HG02973 (cell line): ENCODE measurements at regions not wholly inside any gene's neighbourhood (a gene's known extent, or its start where the extent isn't known, plus 50 kb on each side); places are given as distances from the start of the nearest gene placed in this dataset.
A peak's percentile ranks its signal among the peaks of the same experiment; 100 is the strongest.

Experiments used
- ATAC-seq: cut with Tn5 transposase; IDR thresholded peaks from one replicate; pipeline ENCODE4 v1.9.1; 2021; ENCODE audit warnings: moderate library complexity; ENCODE audit not compliant: unreplicated experiment

DNA sequence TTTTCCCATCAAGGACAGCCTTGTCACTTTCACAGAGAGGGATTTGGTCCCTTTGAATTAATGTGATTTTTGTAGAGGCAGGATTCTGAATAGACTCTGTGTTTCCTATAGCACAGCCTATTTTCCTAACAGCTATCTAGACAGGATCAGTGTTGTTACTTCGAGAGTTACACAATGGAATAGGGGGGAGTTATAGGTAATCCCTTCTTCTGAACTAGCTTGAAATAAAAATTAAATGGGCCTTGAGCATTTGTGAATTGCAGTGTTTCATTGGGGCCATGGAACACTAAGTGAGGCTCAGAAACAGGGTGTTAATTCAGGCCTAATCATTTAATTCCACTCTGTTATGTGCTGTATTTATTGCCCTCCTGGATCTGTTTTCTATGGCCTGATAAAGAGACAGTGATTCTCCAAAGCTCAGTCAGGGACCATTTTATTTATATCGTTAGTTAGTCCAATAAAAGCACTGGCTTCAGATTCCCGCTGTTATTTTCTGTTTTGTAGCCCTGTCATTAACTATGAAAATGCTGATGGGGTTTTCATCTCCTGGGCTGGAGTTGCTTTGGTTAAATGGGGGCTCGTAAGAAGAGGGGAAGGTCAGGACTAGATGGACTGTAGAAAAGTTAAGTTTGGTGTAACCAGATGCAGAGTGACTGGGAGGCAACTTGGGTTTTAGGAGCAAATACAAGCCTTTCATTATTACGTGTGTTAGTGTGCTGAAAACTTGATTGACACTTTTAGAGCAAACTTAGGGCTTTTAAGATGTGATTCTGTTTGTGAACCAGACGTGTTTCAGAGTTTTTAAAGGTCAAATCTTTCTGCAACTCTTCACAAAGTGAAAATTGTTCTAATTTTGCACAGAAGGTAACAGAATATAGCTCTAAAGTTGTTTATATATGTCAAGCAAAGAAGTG lies 461.0 kb upstream of the HNRNPA3 start:
- ATAC-seq: no peak

DNA sequence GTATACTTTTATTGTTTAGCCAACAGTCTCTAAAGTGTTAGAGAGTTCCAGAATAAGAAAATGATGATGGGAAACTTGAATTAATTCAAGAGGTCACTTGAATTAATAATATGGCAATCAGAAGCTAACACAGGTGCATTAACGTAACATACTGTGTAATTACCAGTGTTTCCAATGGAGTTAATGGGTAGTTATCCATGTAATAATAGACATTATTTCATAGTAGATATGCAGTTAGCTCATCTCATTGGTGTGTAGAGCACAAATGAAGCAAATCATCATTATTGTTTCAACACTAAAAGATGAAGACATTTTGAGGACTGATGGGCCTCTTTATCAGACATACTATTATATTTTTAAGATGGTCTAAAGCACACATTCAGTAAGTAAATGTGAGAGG lies 460.3 kb upstream of the HNRNPA3 start:
- ATAC-seq: no peak

DNA sequence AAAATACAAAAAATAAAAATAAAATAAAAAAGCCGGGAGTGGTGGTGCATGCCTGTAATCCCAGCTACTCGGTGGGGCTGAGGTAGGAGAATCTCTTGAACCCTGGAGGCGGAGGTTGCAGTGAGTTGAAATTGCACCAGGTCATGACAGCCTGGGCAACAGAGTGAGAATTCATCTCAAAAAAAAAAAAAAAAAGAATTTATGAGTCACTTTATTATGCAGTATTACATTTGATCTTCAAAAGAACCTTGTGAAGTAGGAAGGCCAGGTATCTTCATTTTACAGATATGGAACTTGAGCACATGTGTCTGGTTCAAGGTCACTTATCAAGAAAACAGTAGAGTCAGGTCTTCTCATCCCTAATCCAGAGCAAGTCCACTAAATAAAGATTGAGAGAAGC lies 459.4 kb upstream of the HNRNPA3 start:
- no peak for ATAC-seq

DNA sequence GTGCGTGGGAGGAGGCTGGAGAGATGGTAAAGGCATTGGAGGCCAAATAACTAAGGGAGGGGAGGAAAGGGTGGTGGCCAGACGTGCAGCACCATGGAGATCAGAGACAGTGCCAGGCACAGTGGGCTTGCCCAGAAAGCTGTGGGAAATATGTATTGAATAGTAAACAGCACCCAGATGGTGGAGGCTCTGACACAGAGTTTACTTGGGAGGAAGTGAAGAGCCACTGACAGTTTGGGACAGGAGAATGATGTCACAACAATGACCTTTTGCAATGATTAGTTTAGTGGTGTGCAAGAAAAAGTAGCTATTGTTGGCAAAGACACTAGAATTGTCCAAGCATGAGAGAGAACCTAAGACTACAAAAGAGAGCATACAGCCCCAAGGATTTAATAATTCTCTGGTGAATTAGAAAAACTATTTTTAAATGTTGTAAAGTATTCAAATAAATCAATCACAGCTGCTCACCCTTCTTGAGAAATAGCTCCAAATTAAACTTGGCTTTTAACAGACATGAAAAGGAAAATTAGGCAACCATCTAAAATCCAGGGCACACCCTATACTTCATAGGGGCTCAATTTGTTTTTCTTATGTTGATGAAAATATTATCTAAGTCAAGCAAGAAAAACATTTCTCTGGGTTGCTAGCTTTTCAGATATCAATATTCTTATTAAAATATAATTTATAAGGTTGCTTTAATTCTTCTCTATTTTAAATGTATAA lies 458.7 kb upstream of the HNRNPA3 start:
- ATAC-seq: no peak

DNA sequence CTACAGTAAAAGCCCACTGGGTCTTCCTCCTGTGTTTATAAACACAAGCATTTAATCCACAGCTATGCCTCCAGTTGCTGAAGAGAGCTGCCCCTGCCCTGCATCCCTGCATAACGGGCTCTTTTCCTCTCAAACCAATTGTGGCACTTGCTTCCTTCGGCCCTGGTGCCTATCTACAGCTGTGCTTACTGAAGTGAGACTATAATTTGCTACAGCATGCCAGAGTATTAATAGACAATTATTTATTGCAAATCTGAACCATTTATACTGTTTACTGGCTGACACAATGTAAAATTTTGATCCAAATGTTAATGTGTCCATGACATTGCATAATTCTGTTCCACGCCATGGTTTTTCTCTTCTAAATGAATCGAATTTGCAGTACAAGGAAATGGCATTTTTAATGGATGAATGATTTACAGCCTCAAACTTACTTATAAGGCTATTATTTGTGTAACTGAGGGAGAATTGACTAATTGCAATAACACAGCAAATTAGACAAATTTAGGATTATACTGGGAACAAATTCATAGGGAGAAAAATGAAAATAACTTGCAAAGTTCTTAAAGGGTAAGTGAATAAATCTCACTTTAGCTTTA lies 457.0 kb upstream of the HNRNPA3 start:
- ATAC-seq: no peak

DNA sequence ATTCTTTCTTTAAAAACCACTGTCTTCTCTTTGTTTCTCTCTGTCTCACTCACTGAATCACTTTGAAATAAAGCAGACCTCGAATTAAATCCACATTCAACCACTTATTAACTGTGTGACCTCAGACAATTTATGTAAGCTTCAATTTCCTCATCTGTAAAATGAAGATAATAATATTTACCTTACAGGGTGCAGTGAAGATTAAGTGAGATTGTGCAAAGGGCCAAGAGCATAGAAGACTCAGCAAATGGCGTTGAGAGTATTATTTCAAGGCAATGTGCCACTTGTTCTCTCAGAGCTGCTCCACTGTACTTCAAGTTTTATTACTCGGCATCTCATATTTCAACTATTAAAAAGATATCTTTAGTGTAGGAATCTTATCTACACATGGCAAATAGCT lies 454.2 kb upstream of the HNRNPA3 start:
- no peak for ATAC-seq

DNA sequence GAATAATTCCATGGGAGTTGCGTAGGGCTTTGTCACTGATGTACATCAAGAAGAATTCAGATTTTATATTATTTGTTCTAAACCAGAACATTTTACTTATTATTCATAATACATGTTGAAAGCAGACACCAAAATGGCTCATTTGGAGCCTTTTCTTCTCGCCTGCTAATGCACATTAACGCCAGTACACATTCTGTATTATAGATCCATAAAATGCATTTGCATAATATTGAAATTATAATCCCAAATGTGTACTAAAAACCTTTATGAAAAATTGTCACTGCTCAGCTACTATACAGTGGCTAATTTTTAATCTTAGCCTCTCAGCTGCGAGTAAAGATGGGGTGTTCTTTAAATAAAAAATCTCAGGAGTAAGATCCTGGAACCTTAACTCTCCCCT lies 452.2 kb upstream of the HNRNPA3 start:
- ATAC-seq: no peak

DNA sequence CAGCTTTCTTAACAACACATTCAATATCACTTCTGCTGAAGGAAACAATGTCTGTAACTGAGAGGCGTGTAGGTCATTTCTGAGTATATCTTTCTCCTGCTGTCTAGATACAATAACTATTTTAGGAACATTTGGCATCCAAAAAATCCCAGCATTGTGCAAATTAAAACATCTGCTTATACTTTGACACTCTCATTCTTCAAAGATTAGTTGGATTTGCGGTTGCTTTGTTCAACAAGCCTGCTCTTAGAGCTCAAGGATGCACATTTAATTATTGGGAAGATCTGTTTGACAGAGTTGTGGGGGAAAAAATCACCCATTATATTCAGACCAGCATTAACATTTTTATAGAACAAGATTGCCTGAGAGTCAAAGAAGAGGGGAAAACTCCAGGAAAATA lies 449.5 kb upstream of the HNRNPA3 start:
- no peak for ATAC-seq

DNA sequence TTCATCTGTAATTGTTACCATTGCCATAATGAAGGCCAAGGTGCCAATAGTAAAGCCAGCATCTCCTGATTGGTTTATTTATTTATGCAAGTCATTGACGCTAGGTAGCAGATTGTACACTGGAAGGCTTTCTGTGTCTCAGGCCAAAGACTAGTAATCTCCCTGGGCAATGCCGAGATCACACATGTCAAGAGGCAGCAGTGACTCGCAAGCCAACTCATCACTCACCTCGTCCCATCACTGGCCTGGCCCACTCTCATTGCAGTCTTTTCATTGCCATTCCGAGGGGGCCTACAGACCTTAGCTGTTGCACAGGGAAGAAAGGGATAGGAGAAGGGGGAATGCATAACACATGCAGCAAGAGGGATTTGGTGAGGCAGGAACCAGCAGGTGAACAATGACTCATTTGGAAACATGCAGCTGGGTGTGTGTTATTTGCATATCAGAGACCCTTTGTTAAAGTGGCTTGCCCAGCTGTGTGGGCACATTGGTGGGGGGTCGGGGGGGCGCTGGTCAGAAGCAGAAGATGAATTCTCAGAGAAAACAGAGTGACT lies 448.7 kb upstream of the HNRNPA3 start:
- peak; percentile 58 for ATAC-seq

DNA sequence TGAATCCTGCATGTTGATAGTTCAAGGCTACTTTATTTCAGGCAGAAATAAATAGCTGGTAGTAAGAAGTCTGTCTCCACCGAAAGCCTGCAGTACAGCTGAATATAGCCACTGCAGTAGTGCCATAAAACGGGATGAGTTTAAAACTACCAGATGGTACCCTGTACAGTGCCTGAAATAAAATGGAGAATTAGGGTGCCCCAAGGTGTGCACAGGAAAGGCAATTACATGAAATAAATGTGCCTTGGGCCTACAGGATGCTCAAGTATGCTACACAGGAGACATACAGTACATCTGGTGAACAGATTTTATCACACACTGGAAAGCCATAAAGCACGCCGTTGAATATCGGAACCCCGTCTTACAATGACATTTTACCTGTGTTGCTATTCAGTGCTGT lies 447.7 kb upstream of the HNRNPA3 start:
- ATAC-seq: no peak

DNA sequence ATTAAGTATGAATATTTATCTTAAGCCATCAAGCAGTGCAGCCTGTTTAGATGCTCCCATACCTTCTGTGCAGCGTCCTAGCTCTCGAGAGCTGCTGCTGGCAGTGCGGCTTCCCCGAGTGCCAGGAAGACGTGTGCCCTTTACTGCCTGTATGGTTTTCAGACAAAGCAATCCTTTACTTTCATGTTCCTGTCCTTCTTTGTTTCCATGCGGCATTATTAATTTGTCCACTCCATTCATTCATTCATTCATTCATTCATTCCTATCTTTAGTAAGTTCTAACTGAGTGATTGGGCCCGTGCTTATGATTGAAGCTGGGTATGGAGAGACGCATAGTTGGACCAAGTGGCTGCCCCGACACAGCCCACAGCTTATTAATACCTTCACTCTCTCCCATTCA lies 446.6 kb upstream of the HNRNPA3 start:
- no peak for ATAC-seq

DNA sequence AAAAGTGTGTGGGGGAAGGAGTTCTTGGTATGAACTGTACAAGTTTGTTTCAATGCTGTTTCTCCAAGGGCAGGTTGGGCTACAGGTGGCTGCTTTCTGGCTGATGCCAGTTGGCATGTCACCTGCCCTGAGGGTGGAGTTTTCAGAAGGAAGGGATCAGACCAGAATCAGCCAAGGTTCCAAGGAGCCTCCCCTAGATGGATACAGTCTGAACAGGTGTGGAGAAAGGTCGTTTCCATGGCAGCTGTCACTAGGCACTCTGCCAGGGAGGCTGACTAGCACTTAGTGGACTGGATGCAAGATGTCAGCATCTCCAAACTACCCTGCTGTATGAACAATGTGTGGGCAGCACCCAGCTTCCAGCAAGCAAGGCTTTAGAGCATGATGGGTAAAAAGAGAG lies 444.4 kb upstream of the HNRNPA3 start:
- no peak for ATAC-seq

DNA sequence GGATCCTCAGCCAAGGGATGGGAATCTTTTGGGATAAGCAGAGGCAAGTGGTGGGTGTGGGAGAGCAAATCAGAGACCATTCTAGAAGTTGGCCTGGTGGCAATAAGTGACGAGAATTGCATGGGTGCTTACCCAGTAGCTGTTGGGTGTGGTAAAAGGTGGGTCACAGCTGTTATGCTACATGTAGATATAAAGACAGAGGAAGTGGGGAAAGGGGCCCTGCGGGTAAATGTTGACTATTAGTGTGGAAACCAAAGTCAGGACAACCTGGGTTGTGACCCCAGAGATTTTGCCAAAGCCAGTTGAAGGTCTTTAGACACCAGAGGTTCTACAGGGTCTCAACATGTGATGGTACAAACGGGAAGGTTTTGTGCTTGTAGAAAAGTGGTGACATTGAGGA lies 443.6 kb upstream of the HNRNPA3 start:
- no peak for ATAC-seq

DNA sequence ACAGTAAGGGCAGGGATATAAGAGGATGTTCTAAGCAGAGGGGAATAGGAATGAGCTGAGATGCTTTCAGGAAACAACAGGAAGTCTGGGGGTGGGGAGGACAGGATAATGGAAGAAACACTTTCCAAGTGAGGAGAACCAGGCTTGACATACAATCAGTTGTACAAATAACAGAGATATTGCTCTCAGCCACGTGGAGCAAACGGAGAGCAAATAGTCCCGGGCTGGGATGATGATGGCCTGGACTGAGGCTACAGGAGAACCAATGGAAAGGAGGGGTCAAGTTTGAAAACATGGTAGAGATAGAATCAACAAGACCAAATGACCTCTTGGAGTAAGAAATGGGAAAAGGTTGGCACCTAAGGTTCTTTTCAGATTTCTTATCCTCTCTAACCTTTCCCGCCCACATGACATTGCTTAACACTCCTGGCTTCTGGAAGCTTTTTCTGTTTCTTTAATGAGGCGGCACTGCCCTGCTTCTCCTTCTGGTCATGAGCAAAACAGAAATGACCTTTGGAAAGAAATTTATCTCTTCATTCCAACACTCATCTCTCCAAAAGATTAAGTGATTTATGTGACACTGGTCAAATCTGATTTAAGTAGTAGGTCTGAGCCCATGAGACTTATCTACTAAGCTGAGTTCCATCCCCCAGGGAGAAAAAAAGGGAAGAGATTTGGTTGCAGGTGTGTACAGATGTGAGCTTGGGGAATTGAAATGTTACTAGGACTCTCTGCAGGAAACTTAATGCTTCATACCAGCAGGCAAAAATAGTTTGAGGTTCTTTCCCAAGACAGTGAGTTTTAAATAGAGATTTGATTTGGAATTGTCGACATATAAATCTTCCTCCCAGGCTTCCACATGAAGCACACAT lies 442.9 kb upstream of the HNRNPA3 start:
- ATAC-seq: no peak

DNA sequence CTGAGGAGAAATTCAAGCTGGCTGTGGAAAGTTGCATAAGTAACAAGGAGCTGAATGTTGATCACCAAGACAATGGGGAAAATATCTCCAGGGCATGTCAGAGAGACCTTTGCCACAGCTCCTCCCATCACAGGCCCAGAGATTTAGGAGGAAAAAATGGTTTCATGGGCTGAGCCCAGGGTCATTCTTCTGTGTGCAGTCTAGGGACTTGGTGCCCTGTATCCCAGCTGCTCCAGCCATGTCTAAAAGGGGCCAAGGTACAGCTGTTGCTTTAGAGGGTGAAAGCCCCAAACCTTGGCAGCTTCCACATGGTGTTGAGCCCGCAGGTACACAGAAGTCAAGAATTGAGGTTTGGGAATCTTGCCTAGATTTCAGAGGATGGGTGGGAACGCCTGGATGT lies 439.8 kb upstream of the HNRNPA3 start:
- ATAC-seq: no peak

DNA sequence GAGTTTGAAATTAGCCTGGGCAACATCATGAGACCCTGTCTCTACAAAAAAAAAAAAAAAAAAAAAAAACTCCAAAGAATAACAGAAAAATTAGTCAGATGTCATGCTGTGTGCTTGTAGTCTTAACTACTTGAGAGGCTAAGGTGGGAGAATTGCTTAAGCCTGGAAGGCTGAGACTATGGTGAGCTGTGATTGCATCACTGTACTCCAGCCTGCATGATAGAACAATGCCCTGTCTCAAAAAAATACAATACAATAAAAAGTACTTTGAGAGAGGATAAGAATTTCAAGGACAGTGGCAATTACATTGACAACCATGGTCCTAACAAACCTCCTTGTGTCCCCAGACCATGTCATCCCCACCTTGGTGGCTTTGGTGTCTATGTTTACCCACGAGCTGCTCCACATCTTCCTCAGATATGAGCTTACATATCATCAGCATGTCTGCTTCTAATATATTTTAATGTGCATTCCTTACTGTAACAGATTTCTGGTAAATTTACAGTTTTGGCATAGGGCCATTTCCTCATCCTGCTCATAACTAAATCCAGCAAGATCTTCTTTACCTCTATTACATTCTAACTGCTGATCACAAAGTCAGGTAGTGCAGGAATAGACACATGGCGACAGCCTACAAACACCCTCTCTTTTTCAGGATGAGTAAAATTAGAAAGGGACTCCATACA lies 437.7 kb upstream of the HNRNPA3 start:
- no peak for ATAC-seq

DNA sequence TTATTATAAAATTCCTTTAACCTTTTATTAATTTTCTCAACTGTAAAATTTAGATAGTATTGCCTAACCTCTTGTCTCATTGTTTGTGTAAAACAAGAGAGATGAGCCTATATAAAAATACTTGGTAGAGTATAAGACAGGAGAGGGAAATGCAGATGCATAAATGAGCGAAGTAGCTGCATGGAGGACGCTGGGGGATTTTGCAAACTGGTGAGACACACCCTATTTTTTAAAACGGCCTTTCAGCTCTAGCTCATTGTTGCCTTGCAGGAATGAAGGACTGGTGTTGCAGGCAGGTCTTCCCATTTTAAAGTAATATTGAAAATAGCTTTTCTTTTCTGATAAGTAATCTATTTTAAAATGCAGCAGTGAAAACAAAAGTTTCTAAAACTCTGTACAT lies 435.3 kb upstream of the HNRNPA3 start:
- no peak for ATAC-seq

DNA sequence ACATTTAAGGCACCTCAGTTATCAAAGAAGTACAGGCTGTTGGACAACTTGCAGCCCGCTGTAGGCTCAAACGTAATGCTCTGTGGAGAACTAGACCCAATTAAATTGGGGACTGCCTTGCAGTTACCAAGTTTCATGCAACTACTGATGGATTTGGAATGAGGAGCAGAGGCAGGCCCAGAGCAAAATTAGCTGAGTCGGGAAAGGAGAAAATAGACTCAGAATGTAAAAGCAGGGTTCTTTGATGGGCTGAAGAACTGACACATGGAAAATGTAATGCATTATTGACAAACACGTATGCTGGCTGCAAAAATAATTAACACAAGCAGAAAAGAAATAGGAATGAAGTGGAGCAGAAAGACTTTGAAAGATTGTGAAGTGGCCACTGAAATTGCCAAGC lies 432.7 kb upstream of the HNRNPA3 start:
- no peak for ATAC-seq

DNA sequence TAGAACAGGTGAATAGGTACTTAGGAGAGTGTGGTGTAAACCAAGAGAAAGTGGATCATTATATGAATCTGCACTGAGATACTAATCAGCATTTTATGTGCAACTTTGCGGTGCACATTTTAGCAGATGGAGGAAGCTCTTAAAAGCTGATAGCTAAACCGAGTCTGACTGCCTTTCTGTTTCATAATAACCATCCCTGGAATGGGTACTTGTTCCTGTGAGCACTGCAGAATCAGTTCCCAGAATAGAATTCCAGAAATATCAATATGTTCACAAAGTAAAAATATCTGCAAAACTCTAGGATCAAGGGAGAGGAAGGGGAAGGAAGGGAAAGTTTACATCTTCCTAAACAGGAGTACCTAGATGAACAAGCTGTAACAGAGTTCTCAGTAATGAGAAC lies 432.2 kb upstream of the HNRNPA3 start:
- no peak for ATAC-seq

DNA sequence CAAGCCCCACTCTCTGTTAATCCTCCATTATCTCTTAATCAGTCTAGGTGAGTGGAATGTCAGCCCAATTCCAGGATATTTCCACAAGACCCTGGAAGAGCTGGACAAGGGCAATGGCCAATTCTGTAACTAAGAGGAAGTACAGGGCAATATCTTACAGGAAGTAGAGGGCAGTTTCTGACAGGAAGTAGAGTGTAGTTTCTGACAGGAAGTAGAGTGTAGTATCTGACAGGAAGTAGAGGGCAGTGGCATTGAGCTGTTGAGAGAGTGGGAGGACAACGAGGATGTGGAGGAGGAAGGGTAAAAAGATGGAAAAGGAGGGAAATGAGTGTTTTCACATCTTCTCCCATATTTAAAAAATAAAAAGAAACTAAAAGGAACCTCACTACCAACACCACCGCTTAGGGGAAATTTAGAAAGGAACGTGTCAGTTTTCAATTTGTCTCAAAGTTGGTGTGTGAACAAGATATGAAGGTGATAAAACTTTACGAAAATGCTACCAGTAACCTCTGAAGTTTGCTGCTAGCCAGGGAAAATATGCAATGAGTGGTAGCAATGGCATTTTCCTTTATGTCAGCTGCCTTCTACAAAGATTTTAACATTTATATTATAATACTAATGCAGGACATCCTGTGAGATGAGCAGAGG lies 430.9 kb upstream of the HNRNPA3 start:
- ATAC-seq: no peak
